ENCODE measurements at regions not wholly inside any gene's neighbourhood (a gene's known extent, or its start where the extent isn't known, plus 50 kb on each side); places are given as distances from the start of the nearest gene placed in this dataset.

- no peak for DNase-seq (ENCODE audit: extremely low read depth, insufficient read length)
- TF ChIP-seq, protein P1, sequence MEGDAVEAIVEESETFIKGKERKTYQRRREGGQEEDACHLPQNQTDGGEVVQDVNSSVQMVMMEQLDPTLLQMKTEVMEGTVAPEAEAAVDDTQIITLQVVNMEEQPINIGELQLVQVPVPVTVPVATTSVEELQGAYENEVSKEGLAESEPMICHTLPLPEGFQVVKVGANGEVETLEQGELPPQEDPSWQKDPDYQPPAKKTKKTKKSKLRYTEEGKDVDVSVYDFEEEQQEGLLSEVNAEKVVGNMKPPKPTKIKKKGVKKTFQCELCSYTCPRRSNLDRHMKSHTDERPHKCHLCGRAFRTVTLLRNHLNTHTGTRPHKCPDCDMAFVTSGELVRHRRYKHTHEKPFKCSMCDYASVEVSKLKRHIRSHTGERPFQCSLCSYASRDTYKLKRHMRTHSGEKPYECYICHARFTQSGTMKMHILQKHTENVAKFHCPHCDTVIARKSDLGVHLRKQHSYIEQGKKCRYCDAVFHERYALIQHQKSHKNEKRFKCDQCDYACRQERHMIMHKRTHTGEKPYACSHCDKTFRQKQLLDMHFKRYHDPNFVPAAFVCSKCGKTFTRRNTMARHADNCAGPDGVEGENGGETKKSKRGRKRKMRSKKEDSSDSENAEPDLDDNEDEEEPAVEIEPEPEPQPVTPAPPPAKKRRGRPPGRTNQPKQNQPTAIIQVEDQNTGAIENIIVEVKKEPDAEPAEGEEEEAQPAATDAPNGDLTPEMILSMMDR (IDR thresholded peaks at IDR 0.05; ENCODE audit: insufficient read depth, low read length, poor library complexity, severe bottlenecking): no peak
- H3K27me3 ChIP-seq (replicated peaks; ENCODE audit: control insufficient read depth, insufficient read depth, low read length): no peaks in the 10 kb centered on the region
- no peak overlapping the region for H3K4me3 ChIP-seq (replicated peaks; ENCODE audit: low read depth, low read length)
- H3K36me3 ChIP-seq (ENCODE audit: control insufficient read depth, insufficient read depth, low read length): no peaks in the 10 kb centered on the region
Observed at GRCh38 chr12:89924191-89924590, 215.6 kb upstream of the ATP2B1 start.

DNA sequence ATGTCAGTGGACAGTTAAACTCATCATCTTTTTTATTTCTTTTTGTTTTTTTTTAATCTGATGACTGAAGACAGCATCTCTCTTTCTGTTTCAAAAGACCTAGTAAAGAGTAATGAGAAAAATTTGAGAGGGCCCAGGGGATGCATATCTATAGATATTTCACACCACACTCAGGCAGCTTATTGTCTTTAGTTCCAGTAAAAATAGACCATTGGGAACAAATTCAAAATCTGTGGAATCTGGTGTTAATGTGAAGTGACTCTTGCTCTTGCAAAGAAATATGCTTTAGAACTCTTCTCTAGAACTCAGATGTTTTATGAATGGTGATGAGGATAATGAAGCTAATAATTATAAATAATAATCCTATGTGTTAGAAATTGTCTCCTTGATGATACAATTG, 214.5 kb upstream of the ATP2B1 start:
- TF ChIP-seq, protein P1 (IDR thresholded peaks at IDR 0.05; ENCODE audit: insufficient read depth, low read length, poor library complexity, severe bottlenecking): no peak
- no peak overlapping the region for H3K4me3 ChIP-seq (replicated peaks; ENCODE audit: low read depth, low read length)
- H3K27me3 ChIP-seq (replicated peaks; ENCODE audit: control insufficient read depth, insufficient read depth, low read length): no peaks in the 10 kb centered on the region
- no peaks in the 10 kb centered on the region for H3K36me3 ChIP-seq (ENCODE audit: control insufficient read depth, insufficient read depth, low read length)
- DNase-seq (ENCODE audit: extremely low read depth, insufficient read length): no peak

DNA sequence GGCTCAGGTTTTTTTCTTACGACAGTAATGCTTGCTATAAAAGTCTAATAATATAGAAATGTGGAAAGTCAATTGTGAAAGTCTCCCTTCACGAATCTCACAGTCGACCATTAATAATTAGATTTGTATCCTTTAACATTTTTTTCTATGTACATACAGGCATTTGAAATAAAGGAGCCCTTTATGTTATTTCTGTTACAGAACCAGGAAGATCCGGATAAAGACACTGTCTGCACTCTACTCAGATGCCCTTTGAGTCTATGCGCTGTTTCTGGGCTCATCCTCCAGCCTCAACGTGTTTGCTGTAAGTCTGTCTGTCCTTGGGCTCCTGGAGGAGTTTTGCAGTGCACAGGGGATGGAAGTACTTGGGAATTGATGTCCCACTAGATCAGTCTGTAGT, 212.2 kb upstream of the ATP2B1 start:
- Histone ChIP-seq H3K27me3 (replicated peaks; ENCODE audit: control insufficient read depth, insufficient read depth, low read length) (no peaks in the 10 kb centered on the region), H3K4me3 (replicated peaks; ENCODE audit: low read depth, low read length) (no peak overlapping the region), H3K36me3 (ENCODE audit: control insufficient read depth, insufficient read depth, low read length) (no peaks in the 10 kb centered on the region)
- no peak for DNase-seq (ENCODE audit: extremely low read depth, insufficient read length)
- TF ChIP-seq, protein P1 (IDR thresholded peaks at IDR 0.05; ENCODE audit: insufficient read depth, low read length, poor library complexity, severe bottlenecking): no peak

- TF ChIP-seq, protein P1 (IDR thresholded peaks at IDR 0.05; ENCODE audit: insufficient read depth, low read length, poor library complexity, severe bottlenecking): no peak
- no peak for DNase-seq (ENCODE audit: extremely low read depth, insufficient read length)
- Histone ChIP-seq H3K27me3 (replicated peaks; ENCODE audit: control insufficient read depth, insufficient read depth, low read length) (no peaks in the 10 kb centered on the region), H3K36me3 (ENCODE audit: control insufficient read depth, insufficient read depth, low read length) (no peaks in the 10 kb centered on the region), H3K4me3 (replicated peaks; ENCODE audit: low read depth, low read length) (no peak overlapping the region)
Observed at GRCh38 chr12:89919241-89919906, 210.7 kb upstream of the ATP2B1 start.

DNA sequence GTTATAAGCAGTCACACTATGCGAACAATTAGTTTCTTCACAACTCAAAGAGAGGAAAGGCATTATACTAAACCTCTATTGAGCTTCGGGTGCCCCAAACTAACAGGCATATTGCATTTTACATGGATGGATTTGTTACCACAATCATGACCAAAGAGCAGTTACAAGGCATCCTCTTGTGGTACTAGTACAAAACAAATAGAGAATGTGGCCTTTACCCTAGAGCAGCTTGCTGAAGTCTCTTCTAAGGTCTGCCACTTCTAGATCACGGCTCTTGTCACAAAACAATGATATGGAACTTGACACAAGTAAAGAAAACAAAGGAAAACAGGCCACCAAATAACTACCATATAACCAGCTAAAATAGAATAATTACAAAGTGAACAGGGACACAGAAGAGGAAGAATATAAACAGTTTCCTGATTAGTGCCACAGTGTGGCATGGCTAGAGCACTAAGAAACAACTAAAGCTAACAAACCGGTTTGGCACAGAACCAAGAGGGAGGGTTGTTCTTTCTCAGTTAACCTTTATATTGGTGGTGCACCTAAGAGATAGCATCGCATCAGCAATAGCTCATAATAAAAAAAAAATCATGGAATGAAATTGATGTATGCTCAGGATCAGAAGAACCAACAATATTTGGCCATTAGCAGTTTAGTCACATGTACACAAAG, 209.7 kb upstream of the ATP2B1 start:
- no peaks in the 10 kb centered on the region for H3K27me3 ChIP-seq (replicated peaks; ENCODE audit: control insufficient read depth, insufficient read depth, low read length)
- no peak overlapping the region for H3K4me3 ChIP-seq (replicated peaks; ENCODE audit: low read depth, low read length)
- no peak for DNase-seq (ENCODE audit: extremely low read depth, insufficient read length)
- H3K36me3 ChIP-seq (ENCODE audit: control insufficient read depth, insufficient read depth, low read length): no peaks in the 10 kb centered on the region
- TF ChIP-seq, protein P1 (IDR thresholded peaks at IDR 0.05; ENCODE audit: insufficient read depth, low read length, poor library complexity, severe bottlenecking): no peak
